Peyer's patch (tissue), 4 donors: ENCODE measurements at regions not wholly inside any gene's neighbourhood (a gene's known extent, or its start where the extent isn't known, plus 50 kb on each side); places are given as distances from the start of the nearest gene placed in this dataset.

ENCODE experiments used
- CTCF ChIP-seq, 6 experiments: fragments of 450-650 bp in 4 of 6; fragments of 200-600 bp in 2 of 6; sonication (generic) in 1 of 6; IDR thresholded peaks; one replicate each; pipeline ENCODE4 v1.5.1; 2017 to 2019; ENCODE audit warnings: antibody characterized with exemption in 6 of 6, mild to moderate bottlenecking in 3 of 6, moderate library complexity in 1 of 6
- POLR2A ChIP-seq, 2 donors: fragments of 450-650 bp; IDR thresholded peaks; one replicate each; pipeline ENCODE4 v1.5.1; 2017; ENCODE audit warnings: antibody characterized with exemption in 2 of 2, mild to moderate bottlenecking in 2 of 2, moderate library complexity in 2 of 2

- TF ChIP-seq CTCF (IDR thresholded peaks at IDR 0.05) (no peak), POLR2A (IDR thresholded peaks at IDR 0.05) (no peak)
These were observed 568.8 kb downstream of the HTR7 start for GRCh38 chr10:90289037-90289436.
